IPS-18a (cell line): ENCODE measurements at regions not wholly inside any gene's neighbourhood (a gene's known extent, or its start where the extent isn't known, plus 50 kb on each side); places are given as distances from the start of the nearest gene placed in this dataset.
A peak's percentile ranks its signal among the peaks of the same experiment; 100 is the strongest.

ENCODE experiments used
- H3K27ac ChIP-seq: one replicate; pipeline ENCODE4 v1.5.1; 2013; ENCODE audit warnings: low read length
- H3K27me3 ChIP-seq: one replicate; pipeline ENCODE4 v1.6.1; 2013; ENCODE audit warnings: mild to moderate bottlenecking, low read length; ENCODE audit not compliant: control insufficient read depth, insufficient read depth
- H3K36me3 ChIP-seq: one replicate; pipeline ENCODE4 v1.6.1; 2013; ENCODE audit warnings: low read depth, low read length; ENCODE audit not compliant: control insufficient read depth
- H3K4me1 ChIP-seq: one replicate; pipeline ENCODE4 v1.6.1; 2013; ENCODE audit warnings: low read depth, low read length; ENCODE audit not compliant: control insufficient read depth
- H3K4me3 ChIP-seq: one replicate; pipeline ENCODE4 v1.5.1; 2013; ENCODE audit warnings: low read length
- H3K9ac ChIP-seq: one replicate; pipeline ENCODE4 v1.6.1; 2013; ENCODE audit warnings: mild to moderate bottlenecking, low read length, moderate library complexity
- H3K9me3 ChIP-seq: one replicate; pipeline ENCODE4 v1.6.1; 2013; ENCODE audit warnings: low read depth, low read length; ENCODE audit not compliant: control insufficient read depth

DNA sequence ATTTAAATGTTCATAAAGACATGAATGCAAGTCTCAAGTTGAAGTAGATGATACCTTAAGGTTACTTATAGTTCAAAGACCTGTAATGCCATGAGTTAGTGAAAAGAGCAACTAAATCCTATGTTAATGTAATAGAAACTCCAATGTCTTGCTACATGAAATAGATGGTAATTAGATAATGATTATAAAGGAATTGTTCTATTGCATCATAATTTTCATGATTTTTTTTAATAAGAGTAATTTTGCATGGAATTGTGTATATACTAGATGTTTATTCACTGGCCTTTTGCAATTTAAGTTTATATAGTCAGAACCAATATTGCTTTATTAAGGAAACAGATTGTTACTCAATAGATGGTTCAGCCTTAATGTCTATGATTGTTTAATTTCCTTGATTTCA is 115.5 kb upstream of the SYT10 start:
- no peaks in the 10 kb centered on the region for H3K4me1 ChIP-seq
- no peak overlapping the region for H3K27ac ChIP-seq
- H3K9me3 ChIP-seq = peaks cover 5% of the 10 kb centered on the region
- H3K36me3 ChIP-seq = no peaks in the 10 kb centered on the region
- no peak overlapping the region for H3K9ac ChIP-seq
- H3K4me3 ChIP-seq = no peak overlapping the region
- no peaks in the 10 kb centered on the region for H3K27me3 ChIP-seq

DNA sequence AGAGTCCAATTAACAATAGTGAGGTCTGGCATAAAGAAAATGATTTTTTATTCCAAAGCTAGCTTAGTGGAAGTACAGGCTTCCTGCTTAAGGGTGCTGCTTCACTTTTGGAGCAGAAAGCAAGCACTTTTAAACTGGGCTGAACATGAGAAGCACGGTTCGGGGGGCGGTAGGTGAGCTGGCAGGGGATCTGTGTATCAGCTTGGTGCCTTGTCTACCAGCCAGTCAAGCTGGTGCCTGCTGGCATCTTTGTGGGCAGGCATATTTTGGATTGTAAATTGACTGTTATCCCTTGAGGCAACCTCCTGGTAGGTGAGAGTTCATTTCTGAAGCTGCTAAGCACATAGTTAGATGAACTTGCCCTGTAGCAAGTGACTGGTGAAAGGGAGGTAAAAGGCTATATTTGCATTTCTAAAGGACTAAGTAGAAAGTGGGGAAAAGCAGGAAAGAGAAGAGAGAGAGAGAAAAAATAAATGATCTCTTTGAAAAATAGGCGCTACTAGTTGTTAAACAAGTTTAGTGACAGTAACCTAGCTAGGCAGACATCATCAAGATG is 121.1 kb upstream of the SYT10 start:
- H3K27ac ChIP-seq = no peak overlapping the region
- H3K4me3 ChIP-seq = no peak overlapping the region
- H3K9ac ChIP-seq = no peak overlapping the region
- no peaks in the 10 kb centered on the region for H3K36me3 ChIP-seq
- no peaks in the 10 kb centered on the region for H3K9me3 ChIP-seq
- H3K4me1 ChIP-seq = peaks cover 8% of the 10 kb centered on the region
- no peaks in the 10 kb centered on the region for H3K27me3 ChIP-seq

DNA sequence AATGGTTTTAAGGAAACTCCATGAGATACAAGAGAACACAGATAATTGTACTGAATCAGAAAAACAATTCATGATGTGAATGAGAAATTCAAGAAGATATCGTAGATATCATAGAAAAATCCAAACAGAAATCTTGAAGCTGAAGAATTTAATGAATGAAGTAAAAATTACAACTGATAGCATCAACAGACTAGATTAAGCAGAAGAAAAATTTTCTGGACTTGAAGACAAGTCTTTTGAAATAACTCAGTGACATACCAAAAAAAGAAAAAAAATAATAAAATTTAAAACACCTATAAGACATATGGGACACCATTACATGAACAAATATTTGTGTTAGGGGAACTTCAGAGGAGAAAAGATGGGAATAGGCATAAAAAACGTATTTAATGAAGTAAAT is 122.8 kb upstream of the SYT10 start:
- Histone ChIP-seq H3K4me3 (no peak overlapping the region), H3K9ac (no peak overlapping the region), H3K27ac (no peak overlapping the region)

DNA sequence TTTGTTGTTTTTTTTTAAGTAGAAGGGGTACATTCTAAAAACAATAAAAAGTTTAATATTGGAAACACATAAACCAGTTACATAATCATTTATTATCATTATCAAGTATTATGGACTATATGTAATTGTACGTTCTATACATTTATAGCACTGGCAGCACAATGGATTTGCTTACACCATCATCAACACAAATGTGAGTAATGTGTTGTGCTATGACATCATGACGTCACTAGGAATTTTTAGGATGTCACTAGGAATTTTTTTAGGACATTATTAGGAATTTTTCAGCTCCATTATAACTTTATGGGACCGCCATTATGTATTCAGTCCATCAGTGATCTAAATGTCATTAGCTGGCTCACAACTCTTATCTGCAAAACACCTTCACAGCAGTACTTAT is 126.8 kb upstream of the SYT10 start:
- Histone ChIP-seq H3K4me1 (no peaks in the 10 kb centered on the region), H3K36me3 (no peaks in the 10 kb centered on the region), H3K9ac (no peak overlapping the region), H3K27me3 (no peaks in the 10 kb centered on the region), H3K9me3 (no peaks in the 10 kb centered on the region), H3K27ac (no peak overlapping the region), H3K4me3 (no peak overlapping the region)

More for the DNA sequence above, 122.8 kb upstream of the SYT10 start:
- Histone ChIP-seq H3K27me3 (no peaks in the 10 kb centered on the region), H3K4me1 (peaks cover 8% of the 10 kb centered on the region), H3K36me3 (no peaks in the 10 kb centered on the region), H3K9me3 (no peaks in the 10 kb centered on the region)

DNA sequence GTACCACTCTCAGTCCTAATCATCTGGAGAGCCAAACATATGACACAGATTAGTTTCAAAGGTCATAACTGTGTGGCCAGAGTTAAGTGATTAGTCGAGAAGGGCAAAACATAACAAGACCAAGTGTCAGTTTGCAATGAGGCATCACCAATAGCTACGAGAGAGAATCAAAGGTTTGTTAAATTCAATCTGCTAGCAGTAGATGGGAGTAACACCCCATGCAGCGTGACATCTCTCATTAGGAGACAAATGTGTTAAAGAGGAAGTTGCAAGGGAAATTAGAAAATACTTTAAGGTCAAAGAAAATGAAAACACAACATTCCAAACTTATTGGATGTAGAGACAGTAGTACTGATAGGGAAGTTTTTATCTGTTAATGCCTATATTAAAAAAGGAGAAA is 135.7 kb upstream of the SYT10 start:
- Histone ChIP-seq H3K9me3 (no peaks in the 10 kb centered on the region), H3K27me3 (no peaks in the 10 kb centered on the region), H3K4me3 (no peak overlapping the region), H3K36me3 (no peaks in the 10 kb centered on the region), H3K4me1 (no peaks in the 10 kb centered on the region), H3K27ac (no peak overlapping the region), H3K9ac (no peak overlapping the region)

DNA sequence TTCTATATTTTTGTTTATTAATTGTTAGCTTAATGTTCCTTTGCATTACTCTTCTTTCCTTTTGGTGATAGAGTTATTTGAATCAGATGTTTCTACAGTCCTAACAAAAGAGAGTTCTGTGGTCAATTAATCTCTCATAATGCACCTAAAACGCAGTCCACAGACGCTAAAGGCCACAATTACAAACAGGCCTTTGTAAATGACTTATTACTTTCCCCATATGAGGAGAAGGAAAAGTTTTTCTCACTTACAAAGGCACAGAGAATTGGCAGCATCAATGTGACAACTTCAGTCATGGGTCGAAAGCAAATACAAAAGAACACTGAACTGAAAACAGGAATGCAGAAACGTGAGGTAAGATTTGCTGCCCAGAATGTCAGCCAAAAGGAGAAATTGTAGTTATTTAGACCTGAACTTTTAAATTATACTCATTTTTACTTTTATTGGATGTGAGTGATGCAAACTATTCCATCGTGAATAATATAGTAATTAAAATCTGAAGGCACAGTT is 142.0 kb upstream of the SYT10 start:
- Histone ChIP-seq H3K9me3 (no peaks in the 10 kb centered on the region), H3K27ac (no peak overlapping the region), H3K9ac (no peak overlapping the region), H3K4me3 (no peak overlapping the region), H3K4me1 (peaks cover 2% of the 10 kb centered on the region), H3K27me3 (no peaks in the 10 kb centered on the region), H3K36me3 (no peaks in the 10 kb centered on the region)

DNA sequence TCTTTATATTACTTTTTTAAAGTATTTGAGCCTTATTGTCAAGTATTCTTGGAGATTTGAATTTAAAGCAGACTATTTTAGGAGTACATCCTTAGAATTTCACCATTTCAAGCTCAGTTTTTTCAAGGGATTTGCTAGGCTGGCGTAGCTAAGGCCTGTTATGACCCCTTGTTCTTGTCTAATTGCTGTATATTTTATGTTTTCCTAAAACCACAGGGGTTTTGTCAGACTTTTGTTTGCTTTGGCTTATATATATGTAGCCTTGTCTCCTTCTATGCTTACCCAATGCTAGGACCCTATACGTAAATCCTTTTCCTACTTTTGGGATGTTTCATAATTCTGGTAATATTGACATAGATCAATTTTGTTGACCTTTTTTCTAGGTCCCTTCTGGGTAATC is 147.0 kb upstream of the SYT10 start:
- Histone ChIP-seq H3K27me3 (no peaks in the 10 kb centered on the region), H3K9ac (no peak overlapping the region), H3K27ac (no peak overlapping the region)

DNA sequence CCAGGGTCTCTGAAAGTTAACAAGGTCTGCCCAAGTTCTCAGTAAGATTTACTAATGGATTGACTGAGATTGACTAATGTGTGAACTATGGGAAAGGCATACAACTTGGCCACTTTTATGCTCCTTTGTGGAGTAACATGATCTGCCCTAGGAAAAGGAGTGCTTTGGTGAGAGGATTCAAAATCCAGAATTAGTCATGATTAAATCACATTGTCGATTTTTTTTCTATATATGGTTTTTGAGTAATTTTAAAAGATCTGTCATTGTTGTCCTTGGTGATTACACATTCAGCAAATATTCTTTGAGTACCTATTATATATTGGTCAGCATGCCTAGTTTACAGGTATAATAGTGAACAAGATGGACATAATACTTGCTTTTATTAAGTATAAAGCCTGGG is 147.7 kb upstream of the SYT10 start:
- Histone ChIP-seq H3K4me1 (peaks cover 38% of the 10 kb centered on the region), H3K27me3 (no peaks in the 10 kb centered on the region), H3K9ac (peak overlapping the region; percentile 27), H3K36me3 (no peaks in the 10 kb centered on the region), H3K9me3 (no peaks in the 10 kb centered on the region), H3K4me3 (no peak overlapping the region), H3K27ac (no peak overlapping the region)

More for the DNA sequence above, 147.0 kb upstream of the SYT10 start:
- no peaks in the 10 kb centered on the region for H3K9me3 ChIP-seq
- H3K36me3 ChIP-seq = no peaks in the 10 kb centered on the region
- no peak overlapping the region for H3K4me3 ChIP-seq
- peaks cover 38% of the 10 kb centered on the region for H3K4me1 ChIP-seq

DNA sequence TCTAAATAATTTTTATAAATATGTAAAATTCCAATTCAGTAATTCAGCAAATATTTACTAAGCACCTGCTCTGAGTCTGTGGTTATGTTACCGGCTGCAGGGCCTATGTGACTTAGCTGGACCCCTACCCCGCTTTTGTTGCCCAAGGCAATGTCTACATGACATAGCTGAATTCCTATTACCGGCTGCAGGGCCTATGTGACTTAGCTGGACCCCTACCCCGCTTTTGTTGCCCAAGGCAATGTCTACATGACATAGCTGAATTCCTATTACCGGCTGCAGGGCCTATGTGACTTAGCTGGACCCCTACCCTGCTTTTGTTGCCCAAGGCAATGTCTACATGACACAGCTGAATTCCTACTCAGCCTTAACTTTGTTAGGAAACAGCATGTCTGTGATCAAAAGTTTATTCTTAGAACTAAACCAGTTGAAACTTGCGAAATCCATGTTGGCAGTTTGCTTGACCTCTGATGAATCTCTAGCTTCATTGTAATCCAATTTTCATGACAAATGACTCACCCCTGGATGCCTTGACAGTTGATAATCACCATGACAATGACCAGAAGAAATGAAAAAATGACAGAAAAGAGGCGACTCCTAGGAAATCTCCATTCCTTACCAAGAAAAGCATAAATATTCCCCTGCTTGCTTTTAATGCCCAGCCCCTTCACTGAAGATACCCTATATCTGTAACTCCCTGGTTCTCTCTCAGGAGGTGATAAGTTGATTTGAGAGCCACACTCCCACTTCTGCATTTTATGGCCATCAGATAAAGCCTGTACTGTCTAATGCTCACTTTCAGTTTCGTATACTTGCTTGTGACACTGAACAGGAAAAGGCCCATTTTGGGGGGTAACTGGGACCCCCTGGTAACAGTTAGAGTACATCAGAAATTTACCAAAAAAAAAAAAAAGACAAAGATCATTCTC is 148.4 kb upstream of the SYT10 start:
- Histone ChIP-seq H3K4me1 (peaks cover 38% of the 10 kb centered on the region), H3K4me3 (peak overlapping the region; percentile 39), H3K9me3 (no peaks in the 10 kb centered on the region), H3K9ac (peak overlapping the region; percentile 27), H3K27me3 (no peaks in the 10 kb centered on the region), H3K36me3 (no peaks in the 10 kb centered on the region), H3K27ac (peak overlapping the region; percentile 44)

DNA sequence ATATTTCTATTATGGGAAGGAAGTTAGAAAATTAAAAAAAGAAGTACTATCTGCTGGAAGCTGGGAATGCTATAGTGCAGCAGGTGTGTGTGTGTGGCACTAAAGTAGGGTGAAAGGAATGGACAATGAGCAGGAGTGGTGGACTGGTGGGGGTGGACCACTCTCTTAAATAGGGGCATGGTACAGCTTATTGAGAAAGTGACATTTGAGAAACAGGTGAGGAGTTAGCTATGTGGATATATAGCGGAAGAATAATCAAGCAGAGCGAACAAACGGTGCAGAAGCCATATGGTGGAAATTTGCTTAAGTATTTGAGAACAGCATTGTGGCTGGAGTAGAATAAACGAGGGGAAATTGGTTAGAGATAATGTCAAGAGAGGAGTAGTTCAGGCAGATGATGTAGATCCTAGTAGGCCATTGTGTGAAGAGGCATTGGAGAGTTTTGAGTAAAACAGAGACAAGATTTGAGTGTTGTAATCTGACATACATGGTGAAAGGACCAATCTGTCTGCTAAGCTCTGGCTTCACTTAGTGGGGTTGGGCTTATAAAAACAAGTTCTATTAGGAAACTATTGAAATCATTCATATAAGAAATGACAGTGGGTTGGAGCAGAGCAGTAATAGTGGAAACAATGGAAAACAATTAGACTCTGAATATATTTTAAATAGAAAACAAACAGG is 149.2 kb upstream of the SYT10 start:
- no peaks in the 10 kb centered on the region for H3K27me3 ChIP-seq
- H3K36me3 ChIP-seq = no peaks in the 10 kb centered on the region
- no peaks in the 10 kb centered on the region for H3K9me3 ChIP-seq
- no peak overlapping the region for H3K27ac ChIP-seq
- peak overlapping the region; percentile 39 for H3K4me3 ChIP-seq
- peaks cover 38% of the 10 kb centered on the region for H3K4me1 ChIP-seq
- no peak overlapping the region for H3K9ac ChIP-seq

DNA sequence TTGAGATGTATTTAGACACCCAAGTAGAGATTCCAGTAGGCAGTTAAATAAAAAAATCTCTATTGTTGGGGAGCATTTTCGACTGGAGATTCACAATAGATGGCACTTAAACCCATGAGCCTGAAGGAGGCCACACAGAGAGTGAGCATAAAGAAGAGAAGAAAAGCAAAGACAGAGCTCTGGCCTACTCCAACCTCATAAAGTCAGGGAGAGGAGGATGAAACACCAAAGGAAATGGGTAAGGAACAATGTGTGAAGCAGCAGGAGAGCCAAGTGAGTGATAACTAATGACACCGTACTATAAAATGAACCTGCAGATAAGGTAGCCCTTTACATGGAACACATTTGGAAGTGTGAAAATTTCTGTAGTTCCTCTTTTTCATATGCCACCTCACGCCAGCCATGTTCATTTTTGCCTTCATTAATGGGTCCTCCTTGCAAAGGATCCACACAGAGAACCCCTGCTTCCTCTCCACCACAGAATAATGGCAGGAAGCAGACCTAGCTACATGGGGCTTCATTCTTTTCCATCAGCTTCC is 150.0 kb upstream of the SYT10 start:
- peaks cover 38% of the 10 kb centered on the region for H3K4me1 ChIP-seq
- H3K36me3 ChIP-seq = no peaks in the 10 kb centered on the region
- H3K27me3 ChIP-seq = no peaks in the 10 kb centered on the region
- H3K9ac ChIP-seq = no peak overlapping the region
- no peak overlapping the region for H3K27ac ChIP-seq
- H3K4me3 ChIP-seq = no peak overlapping the region
- no peaks in the 10 kb centered on the region for H3K9me3 ChIP-seq
